ENCODE measurements at regions not wholly inside any gene's neighbourhood (a gene's known extent, or its start where the extent isn't known, plus 50 kb on each side); places are given as distances from the start of the nearest gene placed in this dataset.

GRCh38 chrX:39669668-39670067, 428.1 kb downstream of the BCOR start:
- Histone ChIP-seq H4K20me1 (ENCODE audit: insufficient read depth) (no peaks in the 10 kb centered on the region), H3K4me2 (no peak overlapping the region), H2AFZ (ENCODE audit: low read depth) (no peak overlapping the region), H3K79me2 (ENCODE audit: insufficient read depth, low read depth) (no peaks in the 10 kb centered on the region), H3K4me3 (IDR thresholded peaks at IDR 0.05; ENCODE audit: insufficient read depth, low read depth, low read length) (no peak overlapping the region), H3K9ac (no peak overlapping the region), H3K27ac (no peak overlapping the region), H3K36me3 (ENCODE audit: insufficient read depth) (no peaks in the 10 kb centered on the region), H3K4me1 (ENCODE audit: low read depth, poor library complexity, severe bottlenecking) (no peaks in the 10 kb centered on the region), H3K27me3 (ENCODE audit: insufficient read depth, low read depth) (no peaks in the 10 kb centered on the region)
- TF ChIP-seq CTCF (conservative IDR thresholded peaks at IDR 0.05; ENCODE audit: low read depth, low read length), result no peak

- Histone ChIP-seq H2AFZ (ENCODE audit: low read depth) (no peak overlapping the region), H3K4me3 (IDR thresholded peaks at IDR 0.05; ENCODE audit: insufficient read depth, low read depth, low read length) (no peak overlapping the region), H3K4me1 (ENCODE audit: low read depth, poor library complexity, severe bottlenecking) (no peaks in the 10 kb centered on the region), H4K20me1 (ENCODE audit: insufficient read depth) (no peaks in the 10 kb centered on the region), H3K27me3 (ENCODE audit: insufficient read depth, low read depth) (no peaks in the 10 kb centered on the region), H3K36me3 (ENCODE audit: insufficient read depth) (no peaks in the 10 kb centered on the region), H3K79me2 (ENCODE audit: insufficient read depth, low read depth) (no peaks in the 10 kb centered on the region), H3K9ac (no peak overlapping the region), H3K4me2 (no peak overlapping the region), H3K27ac (no peak overlapping the region)
- TF ChIP-seq CTCF (conservative IDR thresholded peaks at IDR 0.05; ENCODE audit: low read depth, low read length), result no peak
These were observed 427.5 kb downstream of the BCOR start for GRCh38 chrX:39670281-39670680.

GRCh38 chrX:39672405-39672804, 425.4 kb downstream of the BCOR start:
- no peak overlapping the region for H3K4me2 ChIP-seq
- no peaks in the 10 kb centered on the region for H3K36me3 ChIP-seq (ENCODE audit: insufficient read depth)

GRCh38 chrX:39674490-39675161, 423.1 kb downstream of the BCOR start:
- Histone ChIP-seq H2AFZ (ENCODE audit: low read depth) (no peak overlapping the region), H3K9ac (no peak overlapping the region), H3K36me3 (ENCODE audit: insufficient read depth) (no peaks in the 10 kb centered on the region), H4K20me1 (ENCODE audit: insufficient read depth) (no peaks in the 10 kb centered on the region), H3K27ac (no peak overlapping the region), H3K79me2 (ENCODE audit: insufficient read depth, low read depth) (no peaks in the 10 kb centered on the region), H3K4me2 (no peak overlapping the region), H3K4me1 (ENCODE audit: low read depth, poor library complexity, severe bottlenecking) (no peaks in the 10 kb centered on the region), H3K27me3 (ENCODE audit: insufficient read depth, low read depth) (no peaks in the 10 kb centered on the region), H3K4me3 (IDR thresholded peaks at IDR 0.05; ENCODE audit: insufficient read depth, low read depth, low read length) (no peak overlapping the region)
- TF ChIP-seq CTCF (conservative IDR thresholded peaks at IDR 0.05; ENCODE audit: low read depth, low read length), result no peak

More at GRCh38 chrX:39672405-39672804, 425.4 kb downstream of the BCOR start:
- H3K79me2 ChIP-seq (ENCODE audit: insufficient read depth, low read depth), result no peaks in the 10 kb centered on the region
- no peaks in the 10 kb centered on the region for H3K27me3 ChIP-seq (ENCODE audit: insufficient read depth, low read depth)
- H4K20me1 ChIP-seq (ENCODE audit: insufficient read depth), result no peaks in the 10 kb centered on the region
- no peak overlapping the region for H2AFZ ChIP-seq (ENCODE audit: low read depth)
- H3K4me3 ChIP-seq (IDR thresholded peaks at IDR 0.05; ENCODE audit: insufficient read depth, low read depth, low read length), result no peak overlapping the region
- no peak overlapping the region for H3K9ac ChIP-seq
- no peaks in the 10 kb centered on the region for H3K4me1 ChIP-seq (ENCODE audit: low read depth, poor library complexity, severe bottlenecking)
- no peak for TF ChIP-seq CTCF (conservative IDR thresholded peaks at IDR 0.05; ENCODE audit: low read depth, low read length)
- no peak overlapping the region for H3K27ac ChIP-seq
